ENCODE measurements at regions not wholly inside any gene's neighbourhood (a gene's known extent, or its start where the extent isn't known, plus 50 kb on each side); places are given as distances from the start of the nearest gene placed in this dataset.

GRCh38 chr1:112800289-112800688, 85.2 kb upstream of the PPM1J start:
- no peak for DNase-seq
- Histone ChIP-seq H3K9me2 (replicated peaks; ENCODE audit: insufficient read depth, low read length) (no peaks in the 10 kb centered on the region), H4K20me1 (ENCODE audit: insufficient read depth, low read length) (no peaks in the 10 kb centered on the region), H3K27ac (ENCODE audit: low read length) (no peak overlapping the region), H3K9me3 (replicated peaks; ENCODE audit: insufficient read depth, low read length) (no peaks in the 10 kb centered on the region), H3F3A (ENCODE audit: insufficient read depth, low read length) (no peaks in the 10 kb centered on the region), H3K4me2 (ENCODE audit: low read depth, low read length) (no peak overlapping the region), H3K36me3 (replicated peaks; ENCODE audit: insufficient read depth, low read length) (no peaks in the 10 kb centered on the region), H2AFZ (ENCODE audit: low read length) (no peak overlapping the region), H3K27me3 (replicated peaks; ENCODE audit: insufficient read depth, low read length) (peaks cover 2% of the 10 kb centered on the region; the same call in 1 of the 2 replicates), H3K4me1 (ENCODE audit: low read length) (no peaks in the 10 kb centered on the region), H3K4me3 (ENCODE audit: low read length) (no peak overlapping the region), H3K79me2 (ENCODE audit: low read length) (no peaks in the 10 kb centered on the region), H3K9ac (ENCODE audit: low read length) (no peak overlapping the region)
- TF ChIP-seq EZH2 (optimal IDR thresholded peaks at IDR 0.05; ENCODE audit: low read depth, low read length) = no peak
- TF ChIP-seq EZH2phosphoT487 (IDR thresholded peaks at IDR 0.05; ENCODE audit: low read length) = no peak
- TF ChIP-seq CTCF (IDR thresholded peaks at IDR 0.05; ENCODE audit: low read length) = no peak

GRCh38 chr1:112798292-112798691, 83.2 kb upstream of the PPM1J start:
- DNase-seq = no peak
- H3K4me3 ChIP-seq (ENCODE audit: low read length) = no peak overlapping the region
- H3F3A ChIP-seq (ENCODE audit: insufficient read depth, low read length) = no peaks in the 10 kb centered on the region
- H2AFZ ChIP-seq (ENCODE audit: low read length) = no peak overlapping the region
- H3K27ac ChIP-seq (ENCODE audit: low read length) = no peak overlapping the region
- H3K9ac ChIP-seq (ENCODE audit: low read length) = no peak overlapping the region
- TF ChIP-seq CTCF (IDR thresholded peaks at IDR 0.05; ENCODE audit: low read length) (no peak), EZH2phosphoT487 (IDR thresholded peaks at IDR 0.05; ENCODE audit: low read length) (no peak), EZH2 (optimal IDR thresholded peaks at IDR 0.05; ENCODE audit: low read depth, low read length) (no peak)
- no peaks in the 10 kb centered on the region for H4K20me1 ChIP-seq (ENCODE audit: insufficient read depth, low read length)
- peaks cover 2% of the 10 kb centered on the region; the same call in 1 of the 2 replicates for H3K27me3 ChIP-seq (replicated peaks; ENCODE audit: insufficient read depth, low read length)
- no peak overlapping the region for H3K4me2 ChIP-seq (ENCODE audit: low read depth, low read length)
- no peaks in the 10 kb centered on the region for H3K36me3 ChIP-seq (replicated peaks; ENCODE audit: insufficient read depth, low read length)
- no peaks in the 10 kb centered on the region for H3K9me2 ChIP-seq (replicated peaks; ENCODE audit: insufficient read depth, low read length)
- H3K9me3 ChIP-seq (replicated peaks; ENCODE audit: insufficient read depth, low read length) = no peaks in the 10 kb centered on the region
- H3K4me1 ChIP-seq (ENCODE audit: low read length) = no peaks in the 10 kb centered on the region
- no peaks in the 10 kb centered on the region for H3K79me2 ChIP-seq (ENCODE audit: low read length)

- no peak overlapping the region for H3K9ac ChIP-seq (ENCODE audit: low read length)
- H3K4me1 ChIP-seq (ENCODE audit: low read length) = no peaks in the 10 kb centered on the region
- H3K4me3 ChIP-seq (ENCODE audit: low read length) = no peak overlapping the region
- no peaks in the 10 kb centered on the region for H3K9me3 ChIP-seq (replicated peaks; ENCODE audit: insufficient read depth, low read length)
- peaks cover 2% of the 10 kb centered on the region; the same call in 1 of the 2 replicates for H3K27me3 ChIP-seq (replicated peaks; ENCODE audit: insufficient read depth, low read length)
- H3F3A ChIP-seq (ENCODE audit: insufficient read depth, low read length) = no peaks in the 10 kb centered on the region
- H2AFZ ChIP-seq (ENCODE audit: low read length) = no peak overlapping the region
- no peaks in the 10 kb centered on the region for H3K36me3 ChIP-seq (replicated peaks; ENCODE audit: insufficient read depth, low read length)
- DNase-seq = no peak
- no peak overlapping the region for H3K27ac ChIP-seq (ENCODE audit: low read length)
- TF ChIP-seq EZH2phosphoT487 (IDR thresholded peaks at IDR 0.05; ENCODE audit: low read length) (no peak), EZH2 (optimal IDR thresholded peaks at IDR 0.05; ENCODE audit: low read depth, low read length) (no peak), CTCF (IDR thresholded peaks at IDR 0.05; ENCODE audit: low read length) (no peak)
- H4K20me1 ChIP-seq (ENCODE audit: insufficient read depth, low read length) = no peaks in the 10 kb centered on the region
- no peak overlapping the region for H3K4me2 ChIP-seq (ENCODE audit: low read depth, low read length)
- H3K79me2 ChIP-seq (ENCODE audit: low read length) = no peaks in the 10 kb centered on the region
- no peaks in the 10 kb centered on the region for H3K9me2 ChIP-seq (replicated peaks; ENCODE audit: insufficient read depth, low read length)
Observed at GRCh38 chr1:112797224-112797623, 82.1 kb upstream of the PPM1J start.

All from MM.1S (cell line).